A673 (cell line): ENCODE measurements at regions not wholly inside any gene's neighbourhood (a gene's known extent, or its start where the extent isn't known, plus 50 kb on each side); places are given as distances from the start of the nearest gene placed in this dataset.
"Not testable (repeated sequence)": the region's sequence is repeated elsewhere in the genome, so short reads cannot be mapped to it uniquely, and the experiment has no call there.

Source experiments
- BruUV-seq: library from RNA; stranded (reverse); fragments of 400-500 nt; replicated peaks from 2 replicates; lab custom pipeline; 2021; lab: Mats Ljungman, UMichigan
- CTCF ChIA-PET: fragments of 300-600 bp; sonication (Branson Sonifier 250); formaldehyde crosslinking; loops from one replicate; lab custom pipeline; 2022; ENCODE audit warnings: antibody characterized with exemption; lab: Charles Lee
- POLR2A ChIA-PET: fragments of 300-600 bp; sonication (Branson Sonifier 250); formaldehyde crosslinking; loops from one replicate; lab custom pipeline; 2022; ENCODE audit warnings: antibody characterized with exemption; ENCODE audit not compliant: low non-redundant PET; lab: Charles Lee
- DNase-seq: peaks from one replicate; pipeline ENCODE4 v3.0.0-alpha.2; 2015; ENCODE audit warnings: low spot score
- H3K27ac ChIP-seq: fragments of 200-600 bp; sonication (generic); 2 replicates; pipeline ENCODE4 v1.5.1; 2016; ENCODE audit warnings: mixed run types, low read depth, mild to moderate bottlenecking, mixed read lengths, antibody characterized with exemption, low read length; ENCODE audit not compliant: poor library complexity, severe bottlenecking
- H3K27me3 ChIP-seq: fragments of 200-600 bp; sonication (generic); replicated peaks from 2 replicates; pipeline ENCODE4 v1.6.1; 2017; ENCODE audit warnings: mixed run types, low read depth, mild to moderate bottlenecking, mixed read lengths, antibody characterized with exemption, low read length; ENCODE audit not compliant: insufficient read depth, poor library complexity
- H3K36me3 ChIP-seq: fragments of 200-600 bp; sonication (generic); 2 replicates; pipeline ENCODE4 v1.6.1; 2016; ENCODE audit warnings: mixed run types, mild to moderate bottlenecking, mixed read lengths, antibody characterized with exemption, low read length; ENCODE audit not compliant: insufficient read depth, poor library complexity, severe bottlenecking
- H3K4me1 ChIP-seq: fragments of 200-600 bp; sonication (generic); 2 replicates; pipeline ENCODE4 v1.6.1; 2017; ENCODE audit warnings: mixed run types, mild to moderate bottlenecking, mixed read lengths, antibody characterized with exemption, low read length; ENCODE audit not compliant: insufficient read depth, poor library complexity, severe bottlenecking
- H3K4me3 ChIP-seq: fragments of 200-600 bp; sonication (generic); 2 replicates; pipeline ENCODE4 v1.5.1; 2016; ENCODE audit warnings: low read depth, mixed run types, mild to moderate bottlenecking, mixed read lengths, low read length; ENCODE audit not compliant: poor library complexity, severe bottlenecking
- H3K9me3 ChIP-seq: fragments of 200-600 bp; sonication (generic); 2 replicates; pipeline ENCODE4 v1.6.1; 2016; ENCODE audit warnings: mixed run types, low read depth, mild to moderate bottlenecking, mixed read lengths, antibody characterized with exemption, low read length; ENCODE audit not compliant: poor library complexity, severe bottlenecking
- EZH2 ChIP-seq: fragments of 200-600 bp; sonication (generic); IDR thresholded peaks from 2 replicates; pipeline ENCODE4 v1.6.1; 2017; ENCODE audit warnings: borderline replicate concordance, low read depth, mild to moderate bottlenecking, mixed read lengths, antibody characterized with exemption, low read length; ENCODE audit not compliant: poor library complexity, severe bottlenecking
- intact Hi-C: fragments of 100-400 bp; cut with micrococcal nuclease; formaldehyde crosslinking; loops from one replicate; pipeline ENCODE4 v1.10.0; 2022; ENCODE audit not compliant: unreplicated experiment
- TF ChIP-seq, protein P1 (sequence below): fragments of 300-800, 200-600 bp; sonication (generic); conservative IDR thresholded peaks from 2 replicates; pipeline ENCODE4 v1.5.1; 2017; ENCODE audit warnings: low read depth, mild to moderate bottlenecking, antibody characterized with exemption, low read length, moderate library complexity, mixed read lengths

DNA sequence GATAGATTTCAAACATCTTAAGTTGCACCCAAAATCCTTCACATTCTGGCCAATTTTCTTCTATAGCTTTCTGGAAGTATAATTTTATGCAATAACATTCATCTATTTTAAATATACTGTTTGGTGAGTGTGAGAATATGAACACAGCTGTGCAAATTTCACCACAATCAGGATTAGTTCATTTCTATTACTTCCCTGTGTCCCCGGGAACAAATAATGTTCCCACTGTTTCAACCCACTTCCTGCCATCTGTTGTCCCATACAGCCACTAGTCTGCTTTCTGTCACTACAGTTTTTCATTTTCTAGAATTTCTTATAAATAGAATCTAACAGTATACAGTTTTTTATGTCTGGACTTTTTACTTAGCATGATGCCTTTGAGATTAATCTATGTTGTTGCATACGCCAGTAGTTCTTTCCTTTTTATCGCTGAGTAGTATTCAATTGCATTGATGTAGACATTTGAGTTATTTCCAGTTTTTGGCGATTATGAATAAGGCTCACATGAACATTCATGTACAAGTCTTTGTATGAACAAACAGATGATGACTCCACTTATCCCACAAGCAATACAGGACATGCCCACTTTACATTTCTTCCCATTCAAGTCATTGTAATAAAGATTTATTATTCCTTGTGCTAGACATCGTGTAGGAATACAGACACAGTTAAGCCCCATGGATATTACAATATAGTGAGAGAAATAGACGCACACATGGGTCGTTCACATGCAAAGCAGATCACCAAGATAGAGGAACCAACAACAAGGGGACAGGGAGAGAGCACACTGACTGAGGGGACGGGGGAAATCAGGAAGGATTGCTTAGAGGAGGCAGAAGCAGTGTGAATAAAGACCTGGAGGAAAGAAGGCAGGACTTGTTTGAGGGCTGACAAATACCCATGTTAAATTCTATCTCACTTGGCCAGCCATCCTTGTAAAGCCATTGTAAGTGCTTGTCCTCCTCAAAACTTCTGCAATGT is 72.9 kb upstream of the PAX8 start:
- no peak for DNase-seq
- CTCF ChIA-PET, result no interaction called here
- no TSS peak for BruUV-seq
- H3K9me3 ChIP-seq, result no peaks in the 10 kb centered on the region
- H3K4me1 ChIP-seq, result no peaks in the 10 kb centered on the region
- no peak overlapping the region for H3K4me3 ChIP-seq
- POLR2A ChIA-PET, result no interaction called here
- no peaks in the 10 kb centered on the region for H3K27me3 ChIP-seq
- no peak overlapping the region for H3K27ac ChIP-seq
- TF ChIP-seq, protein P1, sequence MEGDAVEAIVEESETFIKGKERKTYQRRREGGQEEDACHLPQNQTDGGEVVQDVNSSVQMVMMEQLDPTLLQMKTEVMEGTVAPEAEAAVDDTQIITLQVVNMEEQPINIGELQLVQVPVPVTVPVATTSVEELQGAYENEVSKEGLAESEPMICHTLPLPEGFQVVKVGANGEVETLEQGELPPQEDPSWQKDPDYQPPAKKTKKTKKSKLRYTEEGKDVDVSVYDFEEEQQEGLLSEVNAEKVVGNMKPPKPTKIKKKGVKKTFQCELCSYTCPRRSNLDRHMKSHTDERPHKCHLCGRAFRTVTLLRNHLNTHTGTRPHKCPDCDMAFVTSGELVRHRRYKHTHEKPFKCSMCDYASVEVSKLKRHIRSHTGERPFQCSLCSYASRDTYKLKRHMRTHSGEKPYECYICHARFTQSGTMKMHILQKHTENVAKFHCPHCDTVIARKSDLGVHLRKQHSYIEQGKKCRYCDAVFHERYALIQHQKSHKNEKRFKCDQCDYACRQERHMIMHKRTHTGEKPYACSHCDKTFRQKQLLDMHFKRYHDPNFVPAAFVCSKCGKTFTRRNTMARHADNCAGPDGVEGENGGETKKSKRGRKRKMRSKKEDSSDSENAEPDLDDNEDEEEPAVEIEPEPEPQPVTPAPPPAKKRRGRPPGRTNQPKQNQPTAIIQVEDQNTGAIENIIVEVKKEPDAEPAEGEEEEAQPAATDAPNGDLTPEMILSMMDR, result no peak
- no peak for TF ChIP-seq EZH2
- intact Hi-C loops, result no loop called here
- H3K36me3 ChIP-seq, result no peaks in the 10 kb centered on the region

DNA sequence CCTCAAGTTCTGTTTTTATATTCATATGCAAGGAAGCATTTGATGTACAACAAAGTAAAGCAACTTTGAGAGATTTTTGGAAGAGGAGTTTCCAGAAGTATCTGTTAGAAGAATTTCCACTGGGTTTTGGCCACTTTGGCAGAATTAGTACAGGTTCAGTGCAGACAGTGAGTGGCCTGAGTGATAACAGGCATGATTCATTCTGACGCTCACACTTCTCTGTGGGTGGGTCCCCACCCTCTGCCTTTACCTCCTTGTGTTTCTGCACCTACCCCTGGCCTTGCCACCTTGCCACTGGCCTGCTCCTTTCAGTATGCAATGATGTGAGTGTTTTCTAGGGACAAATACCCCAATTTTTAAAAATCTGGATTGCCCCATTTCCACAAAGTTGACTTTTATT is 65.1 kb upstream of the PAX8 start:
- H3K27ac ChIP-seq, H3K4me3 ChIP-seq, DNase-seq, H3K36me3 ChIP-seq, POLR2A ChIA-PET, CTCF ChIA-PET, BruUV-seq, H3K4me1 ChIP-seq, H3K27me3 ChIP-seq, intact Hi-C loops, H3K9me3 ChIP-seq: not testable (repeated sequence)

DNA sequence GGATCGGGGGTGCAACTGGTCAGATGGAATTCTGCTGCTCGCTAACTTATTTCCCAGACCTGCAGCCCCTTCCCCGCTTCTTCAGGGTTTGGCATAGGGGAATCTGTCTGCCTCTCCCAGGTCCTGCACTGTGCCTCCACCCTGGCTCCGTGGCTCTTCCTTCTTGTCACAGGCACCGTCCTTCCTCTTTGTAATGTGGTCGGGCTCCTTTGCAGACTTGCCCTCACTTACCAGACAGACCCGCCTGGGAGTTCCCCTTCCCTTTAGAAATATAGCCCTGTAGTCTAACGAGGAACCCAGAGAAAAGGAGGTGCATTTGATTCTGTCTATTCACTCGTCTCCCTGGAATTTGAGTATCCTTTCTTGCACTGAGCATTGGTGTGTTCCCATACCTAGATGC is 63.9 kb upstream of the PAX8 start:
- intact Hi-C loops, result no loop called here
- CTCF ChIA-PET, result no interaction called here

DNA sequence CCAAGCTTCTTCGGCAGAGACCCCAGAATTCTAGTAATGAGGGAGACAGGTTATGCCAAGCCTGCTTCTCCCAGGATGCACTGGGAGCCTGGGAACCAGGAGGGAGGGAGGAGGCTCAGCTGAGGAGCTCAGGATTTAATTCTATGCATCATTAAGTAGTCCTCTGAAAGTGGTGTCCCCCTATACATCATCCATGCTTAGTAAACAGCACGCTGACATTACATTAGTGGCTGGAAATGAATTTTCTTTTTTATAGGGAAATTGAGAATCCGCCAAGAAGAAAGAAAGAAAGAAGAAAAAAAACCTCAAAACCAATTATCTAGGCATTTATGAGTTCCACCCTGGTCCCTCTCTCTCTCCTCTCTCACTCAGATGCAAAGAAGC is 63.1 kb upstream of the PAX8 start:
- H3K9me3 ChIP-seq, POLR2A ChIA-PET, H3K4me1 ChIP-seq, intact Hi-C loops, H3K27ac ChIP-seq, BruUV-seq, H3K36me3 ChIP-seq, H3K4me3 ChIP-seq, CTCF ChIA-PET, DNase-seq, H3K27me3 ChIP-seq: not testable (repeated sequence)

More for the DNA sequence above, 63.9 kb upstream of the PAX8 start:
- Histone ChIP-seq H3K9me3 (no peaks in the 10 kb centered on the region), H3K4me3 (no peak overlapping the region), H3K4me1 (no peaks in the 10 kb centered on the region), H3K27ac (no peak overlapping the region), H3K36me3 (no peaks in the 10 kb centered on the region), H3K27me3 (peaks cover 4% of the 10 kb centered on the region)
- TF ChIP-seq EZH2, result no peak
- TF ChIP-seq, protein P1, result no peak
- POLR2A ChIA-PET, result no interaction called here
- BruUV-seq, result no TSS peak
- DNase-seq, result no peak
